H1 (cell line): ENCODE measurements at regions not wholly inside any gene's neighbourhood (a gene's known extent, or its start where the extent isn't known, plus 50 kb on each side); places are given as distances from the start of the nearest gene placed in this dataset.

Experiments used
- CTCF ChIA-PET: fragments of 300-600 bp; sonication (Branson Sonifier 250); formaldehyde crosslinking; loops from one replicate; lab custom pipeline; 2021; ENCODE audit not compliant: partially characterized antibody; lab: Charles Lee
- POLR2A ChIA-PET: fragments of 300-600 bp; sonication (Branson Sonifier 250); formaldehyde crosslinking; loops from one replicate; lab custom pipeline; 2021; ENCODE audit warnings: inconsistent platforms; ENCODE audit not compliant: partially characterized antibody; lab: Charles Lee
- DNase-seq, 2 experiments: peaks; one replicate each; pipeline versions ENCODE4 v3.0.0 to v3.0.0-alpha.2; 2010 to 2022; ENCODE audit warnings: low spot score in 2 of 2, low read depth in 1 of 2, mixed read lengths in 1 of 2
- FAIRE-seq: peaks from 2 replicates; lab custom pipeline; 2011; peaks lifted over from hg19 to GRCh38; lab: Jason Lieb, UNC
- H2AFZ ChIP-seq: 2 replicates; pipeline ENCODE4 v1.8.1; 2012; ENCODE audit warnings: low read length, inconsistent platforms
- H2AK5ac ChIP-seq: 2 replicates; pipeline ENCODE4 v1.6.1; 2013; ENCODE audit warnings: low read depth, low read length
- H2BK120ac ChIP-seq: replicated peaks from 2 replicates; pipeline ENCODE3; 2013; ENCODE audit warnings: low read depth, low read length, inconsistent platforms
- H2BK12ac ChIP-seq: 2 replicates; pipeline ENCODE4 v1.6.1; 2013; ENCODE audit warnings: low read depth, low read length
- H2BK15ac ChIP-seq: 2 replicates; pipeline ENCODE4 v1.6.1; 2013; ENCODE audit warnings: low read length
- H2BK20ac ChIP-seq: 2 replicates; pipeline ENCODE4 v1.6.1; 2013; ENCODE audit warnings: low read length
- H2BK5ac ChIP-seq: 2 replicates; pipeline ENCODE4 v1.6.1; 2013; ENCODE audit warnings: low read depth, low read length
- H3K14ac ChIP-seq: 2 replicates; pipeline ENCODE4 v1.6.1; 2013; ENCODE audit warnings: inconsistent platforms; ENCODE audit not compliant: insufficient read length
- H3K18ac ChIP-seq: 2 replicates; pipeline ENCODE4 v1.6.1; 2013; ENCODE audit warnings: low read length; ENCODE audit errors: extremely low read depth
- H3K23ac ChIP-seq: 2 replicates; pipeline ENCODE4 v1.6.1; 2013; ENCODE audit warnings: inconsistent platforms; ENCODE audit not compliant: insufficient read length
- H3K23me2 ChIP-seq: 2 replicates; pipeline ENCODE4 v1.6.1; 2013; ENCODE audit warnings: low read depth, low read length
- H3K27ac ChIP-seq: 2 replicates; pipeline ENCODE4 v1.6.1; 2011; ENCODE audit warnings: low read depth, low read length, inconsistent platforms
- H3K27me3 ChIP-seq, 4 experiments: replicated peaks in 1 of 4; 1 replicate in 1 of 4; 2 replicates in 3 of 4; pipeline versions ENCODE4 v1.6.1 to v1.8.1; 2011 to 2013; ENCODE audit warnings: low read length in 3 of 4, mild to moderate bottlenecking in 3 of 4, inconsistent platforms in 2 of 4, mixed read lengths in 2 of 4, moderate library complexity in 1 of 4; ENCODE audit not compliant: control insufficient read depth in 3 of 4, insufficient read depth in 3 of 4; ENCODE audit errors: extremely low read depth in 1 of 4
- H3K36me3 ChIP-seq, 4 experiments: 2 replicates each; pipeline versions ENCODE4 v1.6.1 to v1.8.1; 2011 to 2013; ENCODE audit warnings: mild to moderate bottlenecking in 4 of 4, low read length in 3 of 4, moderate library complexity in 2 of 4, control low read depth in 1 of 4, inconsistent platforms in 1 of 4; ENCODE audit not compliant: insufficient read depth in 4 of 4, control insufficient read depth in 2 of 4
- H3K4ac ChIP-seq: replicated peaks from 2 replicates; pipeline ENCODE3; 2013; ENCODE audit warnings: low read length, low read depth, mixed read lengths, inconsistent platforms; ENCODE audit not compliant: insufficient read length
- H3K4me1 ChIP-seq, 4 experiments: replicated peaks in 1 of 4; 1 replicate in 1 of 4; 2 replicates in 3 of 4; pipeline versions ENCODE4 v1.6.1 to v1.8.1; 2011 to 2013; ENCODE audit warnings: low read length in 3 of 4, inconsistent platforms in 2 of 4, mixed read lengths in 1 of 4; ENCODE audit not compliant: insufficient read depth in 4 of 4, control insufficient read depth in 3 of 4
- H3K4me2 ChIP-seq, 2 experiments: 2 replicates each; pipeline versions ENCODE4 v1.6.1 to v1.8.1; 2011 to 2013; ENCODE audit warnings: low read depth in 2 of 2, low read length in 2 of 2, control low read depth in 1 of 2, inconsistent platforms in 1 of 2, mild to moderate bottlenecking in 1 of 2; ENCODE audit not compliant: insufficient read depth in 1 of 2
- H3K4me3 ChIP-seq, 4 experiments: fragments of 200-600, 300-600 bp in 1 of 4; sonication (generic), shearing (Covaris generic), sonication (Bioruptor Twin) in 1 of 4; 2 replicates each; pipeline versions ENCODE4 v1.5.1 to v1.8.1; 2011 to 2016; ENCODE audit warnings: low read length in 4 of 4, low read depth in 3 of 4, control low read depth in 2 of 4, inconsistent platforms in 2 of 4, mild to moderate bottlenecking in 2 of 4, mixed read lengths in 1 of 4, moderate library complexity in 1 of 4; ENCODE audit not compliant: insufficient read depth in 2 of 4; ENCODE audit errors: extremely low read depth in 1 of 4
- H3K56ac ChIP-seq: replicated peaks from 2 replicates; pipeline ENCODE3; 2013; ENCODE audit warnings: low read depth, mild to moderate bottlenecking, mixed read lengths, low read length, inconsistent platforms; ENCODE audit not compliant: insufficient read length
- H3K79me1 ChIP-seq: 2 replicates; pipeline ENCODE4 v1.6.1; 2013; ENCODE audit warnings: low read depth, low read length, control low read depth
- H3K79me2 ChIP-seq, 2 experiments: 2 replicates each; pipeline versions ENCODE4 v1.6.1 to v1.8.1; 2012 to 2013; ENCODE audit warnings: low read length in 2 of 2, mild to moderate bottlenecking in 2 of 2, inconsistent platforms in 1 of 2; ENCODE audit not compliant: insufficient read depth in 2 of 2, control insufficient read depth in 1 of 2
- H3K9ac ChIP-seq, 4 experiments: replicated peaks in 1 of 4; 1 replicate in 1 of 4; 2 replicates in 3 of 4; pipeline versions ENCODE4 v1.6.1 to v1.8.1; 2011 to 2013; ENCODE audit warnings: low read depth in 3 of 4, low read length in 3 of 4, control low read depth in 2 of 4, mild to moderate bottlenecking in 2 of 4, moderate library complexity in 2 of 4, inconsistent platforms in 1 of 4; ENCODE audit errors: extremely low read depth in 1 of 4
- H3K9me3 ChIP-seq, 2 experiments: 2 replicates each; pipeline versions ENCODE4 v1.6.1 to v1.8.1; 2012 to 2013; ENCODE audit warnings: mild to moderate bottlenecking in 2 of 2, moderate library complexity in 2 of 2, control low read depth in 1 of 2, inconsistent platforms in 1 of 2, low read depth in 1 of 2, low read length in 1 of 2, mixed read lengths in 1 of 2; ENCODE audit not compliant: insufficient read depth in 2 of 2
- H4K20me1 ChIP-seq, 2 experiments: replicated peaks in 1 of 2; 2 replicates each; pipeline versions ENCODE3 to v1.8.1; 2011 to 2013; ENCODE audit warnings: inconsistent platforms in 2 of 2, low read length in 2 of 2, mild to moderate bottlenecking in 1 of 2; ENCODE audit not compliant: insufficient read depth in 2 of 2, control insufficient read depth in 1 of 2
- H4K5ac ChIP-seq: 2 replicates; pipeline ENCODE4 v1.6.1; 2013; ENCODE audit warnings: low read length, low read depth, mixed read lengths, inconsistent platforms; ENCODE audit not compliant: insufficient read length
- H4K8ac ChIP-seq: 2 replicates; pipeline ENCODE4 v1.8.0; 2013; ENCODE audit warnings: mild to moderate bottlenecking, moderate library complexity, low read length, inconsistent platforms; ENCODE audit not compliant: insufficient read depth; ENCODE audit errors: extremely low read depth
- H4K91ac ChIP-seq: replicated peaks from 2 replicates; pipeline ENCODE3; 2013; ENCODE audit warnings: low read length, mixed read lengths, inconsistent platforms; ENCODE audit not compliant: insufficient read length
- FOSL1 ChIP-seq: IDR thresholded peaks from 2 replicates; pipeline ENCODE4 v1.6.1; 2011; ENCODE audit warnings: mild to moderate bottlenecking, low read depth, low read length, moderate library complexity; ENCODE audit not compliant: insufficient read depth
- RBBP5 ChIP-seq: IDR thresholded peaks from 2 replicates; pipeline ENCODE4 v1.7.1; 2012; ENCODE audit warnings: low read depth, mild to moderate bottlenecking, inconsistent platforms, low read length, moderate library complexity, borderline replicate concordance
- TAF7 ChIP-seq: optimal IDR thresholded peaks from 2 replicates; pipeline ENCODE3; 2011; ENCODE audit warnings: low read depth, mild to moderate bottlenecking, inconsistent platforms, low read length, moderate library complexity, borderline replicate concordance
- WGBS, 2 experiments: shearing (Covaris generic) in 1 of 2; methylation state at CpG; one replicate each; pipeline versions ENCODE4 v1.1.6 to v1.1.7; 2013 to 2015; ENCODE audit warnings: low lambda C conversion rate in 2 of 2, mixed read lengths in 2 of 2, inconsistent platforms in 1 of 2, low coverage in 1 of 2, missing lambda C conversion rate in 1 of 2; ENCODE audit not compliant: insufficient replicate concordance in 2 of 2, insufficient coverage in 1 of 2, insufficient read length in 1 of 2; ENCODE audit errors: extremely low coverage in 1 of 2, missing lambda C conversion rate in 1 of 2; 5-methylcytosine and 5-hydroxymethylcytosine counted together

DNA sequence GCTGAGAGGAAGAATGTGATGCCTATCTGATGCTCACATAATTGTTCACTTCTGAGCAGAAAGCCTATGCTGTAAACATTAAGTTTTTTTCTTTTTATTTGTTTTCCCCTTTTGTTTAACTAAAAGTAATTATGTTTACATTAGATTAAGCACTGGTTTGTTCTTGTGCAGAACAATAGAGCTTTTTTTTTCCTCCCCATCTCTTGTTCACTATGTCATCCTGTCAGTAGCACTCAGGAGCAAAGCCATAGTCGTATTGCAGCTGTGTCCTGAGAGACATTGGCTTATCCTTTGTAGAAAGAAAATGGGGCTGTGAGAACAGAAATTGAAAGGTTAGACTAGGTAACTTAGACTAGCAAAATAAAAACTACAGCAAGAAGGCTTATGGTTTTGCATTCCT, 301.8 kb upstream of the RAG2 start:
- Histone ChIP-seq H3K9ac (no peak overlapping the region), H3K79me1 (no peaks in the 10 kb centered on the region), H4K91ac (no peak overlapping the region), H3K9me3 (no peaks in the 10 kb centered on the region), H3K79me2 (no peaks in the 10 kb centered on the region), H3K23ac (no peak overlapping the region), H3K4me1 (no peaks in the 10 kb centered on the region), H3K27ac (no peak overlapping the region), H3K4me2 (no peak overlapping the region), H2BK5ac (no peak overlapping the region), H2AFZ (no peak overlapping the region), H2AK5ac (no peak overlapping the region), H3K18ac (no peak overlapping the region), H3K4ac (no peak overlapping the region), H3K14ac (no peak overlapping the region), H4K5ac (no peak overlapping the region), H3K36me3 (no peaks in the 10 kb centered on the region), H2BK120ac (no peak overlapping the region), H4K20me1 (no peaks in the 10 kb centered on the region), H3K56ac (no peak overlapping the region), H3K4me3 (no peak overlapping the region), H4K8ac (no peak overlapping the region), H3K27me3 (no peaks in the 10 kb centered on the region), H2BK12ac (no peak overlapping the region), H2BK20ac (no peak overlapping the region), H3K23me2 (no peaks in the 10 kb centered on the region), H2BK15ac (no peak overlapping the region)
- DNase-seq (no peak), FAIRE-seq (no peak)
- TF ChIP-seq RBBP5, result no peak
- no peak for TF ChIP-seq FOSL1
- no peak for TF ChIP-seq TAF7
- WGBS, 2 experiments, result 85% methylated on average over 1 of the region's 1 CpG; no CpG with 5 or more reads in 1 of the 2 experiments
- ChIA-PET POLR2A (no interaction called here), CTCF (interaction anchor here (0.8 to 1.3 kb wide), 3 partner anchors 9 to 83 kb away, joined by 3 read pairs; no protein-coding TSS in a partner anchor)
